Calu3 (cell line): ENCODE measurements at regions not wholly inside any gene's neighbourhood (a gene's known extent, or its start where the extent isn't known, plus 50 kb on each side); places are given as distances from the start of the nearest gene placed in this dataset.

Experiments used
- BruUV-seq: library from RNA; stranded (reverse); fragments of 400-500 nt; replicated peaks from 2 replicates; lab custom pipeline; 2021; lab: Mats Ljungman, UMichigan
- CTCF ChIA-PET: fragments of 300-600 bp; sonication (Branson Sonifier 250); formaldehyde crosslinking; loops from one replicate; lab custom pipeline; 2022; ENCODE audit warnings: antibody characterized with exemption; lab: Charles Lee
- DNase-seq: peaks from one replicate; pipeline ENCODE4 v3.0.0; 2022
- H3K27ac Mint-ChIP-seq: one replicate; pipeline ENCODE4 v1.8.0; 2022; ENCODE audit warnings: mixed read lengths; ENCODE audit not compliant: unreplicated experiment
- H3K27me3 Mint-ChIP-seq: one replicate; pipeline ENCODE4 v1.8.0; 2022; ENCODE audit warnings: mixed read lengths; ENCODE audit not compliant: unreplicated experiment
- H3K36me3 Mint-ChIP-seq: one replicate; pipeline ENCODE4 v1.8.0; 2022; ENCODE audit warnings: mild to moderate bottlenecking, moderate library complexity, mixed read lengths; ENCODE audit not compliant: insufficient read depth, unreplicated experiment
- H3K4me1 Mint-ChIP-seq: one replicate; pipeline ENCODE4 v1.8.0; 2022; ENCODE audit warnings: mild to moderate bottlenecking, low read depth, mixed read lengths; ENCODE audit not compliant: unreplicated experiment
- H3K4me3 Mint-ChIP-seq: one replicate; pipeline ENCODE4 v1.8.0; 2022; ENCODE audit warnings: mild to moderate bottlenecking, low read depth, moderate library complexity, mixed read lengths; ENCODE audit not compliant: unreplicated experiment
- H3K9me3 Mint-ChIP-seq: one replicate; pipeline ENCODE4 v1.8.0; 2022; ENCODE audit warnings: low read depth, mixed read lengths; ENCODE audit not compliant: unreplicated experiment
- intact Hi-C: fragments of 100-400 bp; cut with micrococcal nuclease; formaldehyde crosslinking; loops from one replicate; pipeline ENCODE4 v1.10.0; 2022; ENCODE audit not compliant: unreplicated experiment
- TF ChIP-seq, protein P1 (sequence below): fragments of 200-600 bp; IDR thresholded peaks from one replicate; pipeline ENCODE4 v1.8.0; 2022; ENCODE audit warnings: antibody characterized with exemption; ENCODE audit not compliant: unreplicated experiment

DNA sequence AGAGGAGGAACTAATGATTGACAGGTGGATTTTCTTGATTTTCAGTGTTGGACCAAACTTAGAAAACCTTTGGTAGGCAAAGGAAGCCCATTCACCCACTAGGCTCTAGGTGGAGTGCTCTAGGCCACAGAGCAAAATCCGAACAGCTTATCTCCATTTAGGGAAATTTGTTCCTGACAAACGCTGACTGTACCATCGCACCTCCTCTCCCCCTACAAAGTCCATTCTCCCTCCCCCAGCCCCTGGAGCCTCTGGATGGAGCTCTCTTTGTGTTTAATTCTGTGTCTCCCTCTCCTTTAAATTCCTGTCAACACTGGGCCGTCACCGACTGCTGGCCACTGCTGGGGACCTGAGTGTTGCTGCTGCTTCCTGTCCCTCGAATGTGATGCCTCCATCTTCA, 350.1 kb upstream of the IRX2 start:
- Mint-ChIP-seq H3K9me3 (peaks cover 17% of the 10 kb centered on the region), H3K36me3 (no peaks in the 10 kb centered on the region), H3K4me1 (no peaks in the 10 kb centered on the region), H3K27ac (no peak overlapping the region), H3K27me3 (no peaks in the 10 kb centered on the region), H3K4me3 (no peak overlapping the region)
- intact Hi-C loops = no loop called here
- DNase-seq = no peak
- CTCF ChIA-PET = no interaction called here
- BruUV-seq = no TSS peak
- TF ChIP-seq, protein P1, sequence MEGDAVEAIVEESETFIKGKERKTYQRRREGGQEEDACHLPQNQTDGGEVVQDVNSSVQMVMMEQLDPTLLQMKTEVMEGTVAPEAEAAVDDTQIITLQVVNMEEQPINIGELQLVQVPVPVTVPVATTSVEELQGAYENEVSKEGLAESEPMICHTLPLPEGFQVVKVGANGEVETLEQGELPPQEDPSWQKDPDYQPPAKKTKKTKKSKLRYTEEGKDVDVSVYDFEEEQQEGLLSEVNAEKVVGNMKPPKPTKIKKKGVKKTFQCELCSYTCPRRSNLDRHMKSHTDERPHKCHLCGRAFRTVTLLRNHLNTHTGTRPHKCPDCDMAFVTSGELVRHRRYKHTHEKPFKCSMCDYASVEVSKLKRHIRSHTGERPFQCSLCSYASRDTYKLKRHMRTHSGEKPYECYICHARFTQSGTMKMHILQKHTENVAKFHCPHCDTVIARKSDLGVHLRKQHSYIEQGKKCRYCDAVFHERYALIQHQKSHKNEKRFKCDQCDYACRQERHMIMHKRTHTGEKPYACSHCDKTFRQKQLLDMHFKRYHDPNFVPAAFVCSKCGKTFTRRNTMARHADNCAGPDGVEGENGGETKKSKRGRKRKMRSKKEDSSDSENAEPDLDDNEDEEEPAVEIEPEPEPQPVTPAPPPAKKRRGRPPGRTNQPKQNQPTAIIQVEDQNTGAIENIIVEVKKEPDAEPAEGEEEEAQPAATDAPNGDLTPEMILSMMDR = no peak

DNA sequence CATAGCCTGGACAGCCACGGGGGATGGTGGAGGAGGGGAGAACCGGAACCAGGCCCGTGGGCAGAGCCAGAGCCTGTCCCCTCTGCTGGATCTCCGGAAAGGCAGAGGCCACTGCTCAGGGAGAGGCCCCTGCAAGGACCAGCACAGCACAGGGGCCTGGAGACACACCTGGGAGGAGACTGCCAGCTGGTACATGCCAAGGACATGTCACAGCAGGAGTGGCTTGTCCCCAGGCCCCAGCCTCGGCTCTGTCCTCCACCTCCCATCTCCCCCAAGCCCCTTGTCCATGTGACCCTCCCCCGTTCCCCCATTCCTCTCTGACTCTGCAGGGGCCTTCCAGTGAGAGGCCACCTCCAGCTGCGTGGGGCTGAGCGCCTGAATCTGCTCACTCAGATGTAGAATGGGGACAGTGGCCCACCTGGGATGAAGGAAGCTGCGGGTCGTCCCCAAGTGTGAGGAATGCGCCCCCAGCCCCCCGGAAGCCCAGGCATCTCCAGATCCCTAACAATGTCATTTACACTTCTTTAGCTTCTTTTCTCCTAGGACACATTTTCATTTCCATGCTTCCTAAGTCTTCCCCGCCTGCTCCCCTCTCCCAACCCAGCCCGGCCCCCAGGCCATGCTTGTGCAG, 349.6 kb upstream of the IRX2 start:
- intact Hi-C loops = no loop called here
- H3K27ac Mint-ChIP-seq = no peak overlapping the region
- no peaks in the 10 kb centered on the region for H3K4me1 Mint-ChIP-seq
- H3K4me3 Mint-ChIP-seq = no peak overlapping the region
- H3K36me3 Mint-ChIP-seq = no peaks in the 10 kb centered on the region
- peaks cover 16% of the 10 kb centered on the region for H3K9me3 Mint-ChIP-seq
- BruUV-seq = no TSS peak
- TF ChIP-seq, protein P1 = no peak
- H3K27me3 Mint-ChIP-seq = no peaks in the 10 kb centered on the region
- CTCF ChIA-PET = no interaction called here
- no peak for DNase-seq

DNA sequence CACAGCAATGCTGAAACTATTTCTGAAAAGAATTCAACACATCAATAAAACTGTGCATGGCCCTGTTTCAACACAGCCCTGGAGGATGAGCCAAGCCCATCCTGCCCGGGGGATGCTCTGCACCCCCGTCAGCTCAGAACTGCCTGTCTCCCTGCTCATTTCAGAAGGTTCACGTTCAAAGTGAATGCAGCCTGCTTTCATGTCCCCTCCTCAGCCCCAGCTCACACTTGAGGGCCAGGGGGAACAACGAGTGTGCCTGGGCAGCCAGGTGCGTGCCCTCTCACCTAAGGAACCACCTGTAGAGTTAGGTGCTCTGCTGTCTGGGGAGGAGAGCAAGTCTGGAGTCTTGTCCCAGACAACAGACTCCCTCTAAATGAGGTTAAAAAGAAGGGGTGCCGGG, 348.5 kb upstream of the IRX2 start:
- no peak for DNase-seq
- H3K4me3 Mint-ChIP-seq = no peak overlapping the region
- BruUV-seq = no TSS peak
- CTCF ChIA-PET = no interaction called here
- H3K36me3 Mint-ChIP-seq = no peaks in the 10 kb centered on the region
- no peak overlapping the region for H3K27ac Mint-ChIP-seq
- H3K9me3 Mint-ChIP-seq = peaks cover 16% of the 10 kb centered on the region
- no peaks in the 10 kb centered on the region for H3K4me1 Mint-ChIP-seq
- H3K27me3 Mint-ChIP-seq = no peaks in the 10 kb centered on the region
- TF ChIP-seq, protein P1 = no peak
- intact Hi-C loops = no loop called here

DNA sequence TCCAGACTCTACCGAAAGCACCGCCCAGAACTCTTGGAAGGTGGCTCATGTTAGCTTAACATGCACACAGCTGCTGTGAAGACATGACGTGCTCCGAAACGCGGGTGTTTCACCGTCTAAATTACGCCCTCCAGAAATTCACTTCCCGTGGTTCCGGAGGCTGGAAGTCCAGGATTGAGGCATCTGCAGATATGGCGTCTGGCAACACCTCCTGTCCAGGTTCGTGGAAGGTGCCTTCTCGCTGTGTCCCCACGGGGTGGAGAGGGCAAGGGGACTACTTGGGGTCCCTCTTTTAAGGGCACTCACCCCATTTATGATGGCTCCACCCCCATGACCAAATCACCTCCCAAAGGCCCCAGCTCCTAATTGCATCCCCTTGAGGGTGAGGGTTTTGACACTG, 348.0 kb upstream of the IRX2 start:
- H3K4me1 Mint-ChIP-seq = no peaks in the 10 kb centered on the region
- TF ChIP-seq, protein P1 = no peak
- intact Hi-C loops = no loop called here
- CTCF ChIA-PET = no interaction called here
- H3K9me3 Mint-ChIP-seq = peaks cover 16% of the 10 kb centered on the region
- no peaks in the 10 kb centered on the region for H3K36me3 Mint-ChIP-seq
- H3K4me3 Mint-ChIP-seq = no peak overlapping the region
- no peaks in the 10 kb centered on the region for H3K27me3 Mint-ChIP-seq
- no peak for DNase-seq
- H3K27ac Mint-ChIP-seq = no peak overlapping the region
- BruUV-seq = no TSS peak
